ENCODE measurements at regions not wholly inside any gene's neighbourhood (a gene's known extent, or its start where the extent isn't known, plus 50 kb on each side); places are given as distances from the start of the nearest gene placed in this dataset.
A peak's percentile ranks its signal among the peaks of the same experiment; 100 is the strongest.

GRCh38 chr2:145682546-145683157 lies 1162.7 kb upstream of the ZEB2 start:
- H3K9me2 ChIP-seq (replicated peaks; ENCODE audit: low read length): no peaks in the 10 kb centered on the region
- H3K36me3 ChIP-seq (ENCODE audit: low read depth, low read length): no peaks in the 10 kb centered on the region
- no peak overlapping the region for H3K4me3 ChIP-seq (ENCODE audit: low read length)
- no peaks in the 10 kb centered on the region for H3K27me3 ChIP-seq (ENCODE audit: low read length)
- DNase-seq (peak; percentile 80), ATAC-seq (peak; percentile 95)
- H3F3A ChIP-seq (ENCODE audit: low read length, unreplicated experiment): peaks cover 6% of the 10 kb centered on the region
- ChIA-PET CTCF (interaction anchor here (0.7 kb wide), 1 partner anchor 357 kb away, joined by 3 read pairs; no protein-coding TSS in a partner anchor), POLR2A (ENCODE audit: unreplicated experiment) (no interaction called here)
- H4K20me1 ChIP-seq (ENCODE audit: low read length): no peaks in the 10 kb centered on the region
- H3K9me3 ChIP-seq (ENCODE audit: low read length): no peaks in the 10 kb centered on the region
- peak overlapping the region; percentile 51 for H2AFZ ChIP-seq (ENCODE audit: low read length)
- BruUV-seq (replicated peaks): no TSS peak
- intact Hi-C loops (cut with micrococcal nuclease): loop anchor here (5.0 kb wide), 1 partner anchor 70 kb away; no protein-coding TSS in a partner anchor
- peak overlapping the region; percentile 14; the same call in 1 of the 2 replicates for H3K4me2 ChIP-seq (ENCODE audit: low read length)
- no peak for TF ChIP-seq CTCF (conservative IDR thresholded peaks at IDR 0.05; ENCODE audit: low read depth, low read length)
- no peak for TF ChIP-seq EZH2phosphoT487 (IDR thresholded peaks at IDR 0.05; ENCODE audit: borderline replicate concordance, low read length)
- TF ChIP-seq EZH2 (IDR thresholded peaks at IDR 0.05; ENCODE audit: low read length, unreplicated experiment): no peak
- H3K4me1 ChIP-seq (ENCODE audit: insufficient read depth, low read length): peaks cover 45% of the 10 kb centered on the region
- H3K27ac ChIP-seq (ENCODE audit: low read length): peak overlapping the region; percentile 88
- H3K79me2 ChIP-seq (ENCODE audit: low read length): no peaks in the 10 kb centered on the region
- H3K9ac ChIP-seq (ENCODE audit: low read length): peak overlapping the region; percentile 52

GRCh38 chr2:145680276-145680675 lies 1160.4 kb upstream of the ZEB2 start:
- H3K27ac ChIP-seq (ENCODE audit: low read length): no peak overlapping the region
- peaks cover 23% of the 10 kb centered on the region for H3K4me1 ChIP-seq (ENCODE audit: insufficient read depth, low read length)
- H3K36me3 ChIP-seq (ENCODE audit: low read depth, low read length): no peaks in the 10 kb centered on the region
- DNase-seq (no peak), ATAC-seq (no peak)
- no peaks in the 10 kb centered on the region for H3K9me2 ChIP-seq (replicated peaks; ENCODE audit: low read length)
- TF ChIP-seq EZH2 (IDR thresholded peaks at IDR 0.05; ENCODE audit: low read length, unreplicated experiment) (no peak), CTCF (conservative IDR thresholded peaks at IDR 0.05; ENCODE audit: low read depth, low read length) (no peak; the same call in 1 of the 2 replicates), EZH2phosphoT487 (IDR thresholded peaks at IDR 0.05; ENCODE audit: borderline replicate concordance, low read length) (no peak)
- no peak overlapping the region for H2AFZ ChIP-seq (ENCODE audit: low read length)
- no peak overlapping the region for H3K4me3 ChIP-seq (ENCODE audit: low read length)
- H4K20me1 ChIP-seq (ENCODE audit: low read length): no peaks in the 10 kb centered on the region
- intact Hi-C loops (cut with micrococcal nuclease): loop anchor here (5.0 kb wide), 1 partner anchor 72 kb away; no protein-coding TSS in a partner anchor
- H3K27me3 ChIP-seq (ENCODE audit: low read length): no peaks in the 10 kb centered on the region
- no peak overlapping the region for H3K4me2 ChIP-seq (ENCODE audit: low read length)
- BruUV-seq (replicated peaks): no TSS peak
- H3K9ac ChIP-seq (ENCODE audit: low read length): no peak overlapping the region
- CTCF ChIA-PET: no interaction called here
- H3K79me2 ChIP-seq (ENCODE audit: low read length): no peaks in the 10 kb centered on the region
- no peaks in the 10 kb centered on the region for H3K9me3 ChIP-seq (ENCODE audit: low read length)
- POLR2A ChIA-PET (ENCODE audit: unreplicated experiment): no interaction called here
- H3F3A ChIP-seq (ENCODE audit: low read length, unreplicated experiment): no peaks in the 10 kb centered on the region

- no peaks in the 10 kb centered on the region for H3K9me3 ChIP-seq (ENCODE audit: low read length)
- H3K4me3 ChIP-seq (ENCODE audit: low read length): no peak overlapping the region
- ATAC-seq (no peak), DNase-seq (no peak)
- no peak overlapping the region for H2AFZ ChIP-seq (ENCODE audit: low read length)
- TF ChIP-seq CTCF (conservative IDR thresholded peaks at IDR 0.05; ENCODE audit: low read depth, low read length): no peak
- TF ChIP-seq EZH2 (IDR thresholded peaks at IDR 0.05; ENCODE audit: low read length, unreplicated experiment): no peak
- no peak for TF ChIP-seq EZH2phosphoT487 (IDR thresholded peaks at IDR 0.05; ENCODE audit: borderline replicate concordance, low read length)
- peaks cover 6% of the 10 kb centered on the region for H3K4me1 ChIP-seq (ENCODE audit: insufficient read depth, low read length)
- no peaks in the 10 kb centered on the region for H3K79me2 ChIP-seq (ENCODE audit: low read length)
- no peak overlapping the region for H3K4me2 ChIP-seq (ENCODE audit: low read length)
- no peaks in the 10 kb centered on the region for H3K9me2 ChIP-seq (replicated peaks; ENCODE audit: low read length)
- ChIA-PET CTCF (no interaction called here), POLR2A (ENCODE audit: unreplicated experiment) (no interaction called here)
- no TSS peak for BruUV-seq (replicated peaks)
- H3K27ac ChIP-seq (ENCODE audit: low read length): no peak overlapping the region
- H3K27me3 ChIP-seq (ENCODE audit: low read length): no peaks in the 10 kb centered on the region
- intact Hi-C loops (cut with micrococcal nuclease): no loop called here
- no peak overlapping the region for H3K9ac ChIP-seq (ENCODE audit: low read length)
- H4K20me1 ChIP-seq (ENCODE audit: low read length): no peaks in the 10 kb centered on the region
- no peaks in the 10 kb centered on the region for H3F3A ChIP-seq (ENCODE audit: low read length, unreplicated experiment)
- H3K36me3 ChIP-seq (ENCODE audit: low read depth, low read length): no peaks in the 10 kb centered on the region
Observed at GRCh38 chr2:145677371-145677770, 1157.5 kb upstream of the ZEB2 start.

Data from PC-3 (cell line).